CD14-positive monocyte (primary cell): ENCODE measurements at regions not wholly inside any gene's neighbourhood (a gene's known extent, or its start where the extent isn't known, plus 50 kb on each side); places are given as distances from the start of the nearest gene placed in this dataset.

Source experiments
- DNase-seq, 3 donors: peaks; one replicate each; pipeline ENCODE4 v3.0.0-alpha.2; 2011 to 2022
- H2AFZ ChIP-seq: 2 replicates; pipeline ENCODE4 v1.6.0; 2012; ENCODE audit warnings: mild to moderate bottlenecking, low read depth, low read length, inconsistent platforms; ENCODE audit not compliant: insufficient read depth, poor library complexity, severe bottlenecking
- H3K27ac ChIP-seq, 2 donors: 1 replicate in 1 of 2; 2 replicates in 1 of 2; pipeline ENCODE4 v1.5.1; 2012 to 2013; ENCODE audit warnings: low read length in 2 of 2, control low read depth in 1 of 2, inconsistent platforms in 1 of 2, low read depth in 1 of 2, mild to moderate bottlenecking in 1 of 2
- H3K27me3 ChIP-seq, 2 donors: one replicate each; pipeline versions ENCODE4 v1.6.0 to v1.6.1; 2011 to 2013; ENCODE audit warnings: low read length in 2 of 2; ENCODE audit not compliant: control insufficient read depth in 2 of 2, insufficient read depth in 2 of 2
- H3K36me3 ChIP-seq, 2 donors: replicated peaks in 1 of 2; 1 replicate in 1 of 2; 2 replicates in 1 of 2; pipeline versions ENCODE4 v1.5.1 to v1.6.1; 2012 to 2013; ENCODE audit warnings: low read length in 2 of 2, control low read depth in 1 of 2, inconsistent platforms in 1 of 2, mild to moderate bottlenecking in 1 of 2; ENCODE audit not compliant: insufficient read depth in 2 of 2, control insufficient read depth in 1 of 2
- H3K4me1 ChIP-seq, 2 donors: 1 replicate in 1 of 2; 2 replicates in 1 of 2; pipeline versions ENCODE4 v1.5.1 to v1.6.1; 2012 to 2013; ENCODE audit warnings: low read length in 2 of 2, control low read depth in 1 of 2, inconsistent platforms in 1 of 2, mild to moderate bottlenecking in 1 of 2, moderate library complexity in 1 of 2; ENCODE audit not compliant: insufficient read depth in 2 of 2, control insufficient read depth in 1 of 2
- H3K4me2 ChIP-seq: replicated peaks from 2 replicates; pipeline ENCODE3; 2012; ENCODE audit warnings: low read length, moderate library complexity, mild to moderate bottlenecking; ENCODE audit not compliant: poor library complexity, severe bottlenecking; ENCODE audit errors: extremely low read depth
- H3K4me3 ChIP-seq, 3 experiments: fragments of 200-600 bp in 1 of 3; sonication (generic) in 1 of 3; replicated peaks in 1 of 3; 1 replicate in 2 of 3; 2 replicates in 1 of 3; pipeline ENCODE4 v1.5.1; 2011 to 2013; ENCODE audit warnings: low read length in 3 of 3, mild to moderate bottlenecking in 3 of 3, control low read depth in 2 of 3, low read depth in 2 of 3, inconsistent platforms in 1 of 3, moderate library complexity in 1 of 3
- H3K79me2 ChIP-seq: 2 replicates; pipeline ENCODE4 v1.6.0; 2012; ENCODE audit warnings: mild to moderate bottlenecking, control low read depth, inconsistent platforms, low read length, moderate library complexity; ENCODE audit not compliant: insufficient read depth
- H3K9ac ChIP-seq: 2 replicates; pipeline ENCODE4 v1.6.0; 2017; ENCODE audit warnings: low read length, mild to moderate bottlenecking; ENCODE audit not compliant: insufficient read depth, poor library complexity, severe bottlenecking
- H3K9me3 ChIP-seq, 2 donors: replicated peaks in 1 of 2; 1 replicate in 1 of 2; 2 replicates in 1 of 2; pipeline versions ENCODE4 v1.5.1 to v1.6.1; 2012 to 2013; ENCODE audit warnings: low read length in 2 of 2, control low read depth in 1 of 2; ENCODE audit not compliant: control insufficient read depth in 1 of 2, insufficient read depth in 1 of 2
- H4K20me1 ChIP-seq: 2 replicates; pipeline ENCODE4 v1.6.0; 2012; ENCODE audit warnings: mild to moderate bottlenecking, low read length, control low read depth, moderate library complexity; ENCODE audit not compliant: insufficient read depth
- H3K27ac Mint-ChIP-seq, 7 donors: one replicate each; pipeline ENCODE4 v1.8.0; 2020; ENCODE audit warnings: mild to moderate bottlenecking in 7 of 7, mixed read lengths in 7 of 7, moderate library complexity in 6 of 7, inconsistent platforms in 2 of 7
- H3K27me3 Mint-ChIP-seq, 3 donors: one replicate each; pipeline ENCODE4 v1.8.0; 2021 to 2022; ENCODE audit warnings: low read depth in 3 of 3, mild to moderate bottlenecking in 3 of 3, mixed read lengths in 3 of 3, moderate library complexity in 3 of 3, inconsistent platforms in 1 of 3
- H3K36me3 Mint-ChIP-seq, 2 donors: one replicate each; pipeline ENCODE4 v1.8.0; 2020; ENCODE audit warnings: mixed read lengths in 2 of 2, inconsistent platforms in 1 of 2, mild to moderate bottlenecking in 1 of 2
- H3K4me1 Mint-ChIP-seq: one replicate; pipeline ENCODE4 v1.8.0; 2020; ENCODE audit warnings: mild to moderate bottlenecking, mixed read lengths
- H3K4me3 Mint-ChIP-seq, 2 donors: one replicate each; pipeline ENCODE4 v1.8.0; 2020; ENCODE audit warnings: mild to moderate bottlenecking in 2 of 2, mixed read lengths in 2 of 2, moderate library complexity in 1 of 2
- H3K9me3 Mint-ChIP-seq, 7 donors: one replicate each; pipeline ENCODE4 v1.8.0; 2020 to 2022; ENCODE audit warnings: mixed read lengths in 7 of 7, mild to moderate bottlenecking in 6 of 7, moderate library complexity in 6 of 7, inconsistent platforms in 2 of 7
- intact Hi-C, 2 donors: fragments of 100-400 bp; cut with micrococcal nuclease; formaldehyde crosslinking; loops; one replicate each; pipeline versions ENCODE4 v1.15.0 to v1.15.1; 2023
- TF ChIP-seq, protein P1 (sequence below): fragments of 200-600 bp; IDR thresholded peaks from one replicate; pipeline ENCODE4 v1.8.0; 2022; ENCODE audit warnings: antibody characterized with exemption, mild to moderate bottlenecking

DNA sequence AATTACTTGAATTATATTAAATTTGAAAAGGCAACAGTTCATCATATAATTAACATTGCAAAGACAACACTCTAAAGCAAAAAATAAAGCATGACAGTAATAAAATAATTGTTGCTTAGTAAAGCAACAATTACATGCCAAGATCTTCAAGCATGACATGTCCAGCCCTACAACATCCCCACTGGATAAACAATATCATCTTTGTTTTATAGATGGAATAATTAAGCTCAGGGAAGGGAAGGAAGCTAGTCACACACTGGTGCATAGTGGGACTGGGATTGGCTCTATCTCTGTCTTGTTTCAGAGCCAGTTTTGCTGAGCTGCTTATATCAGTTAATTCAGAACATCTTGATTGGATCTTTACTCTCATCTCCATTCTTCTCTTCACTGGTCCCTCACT lies 49.9 kb upstream of the PARD3B start:
- Mint-ChIP-seq H3K27ac (no peak overlapping the region), H3K4me1 (no peaks in the 10 kb centered on the region), H3K9me3 (peaks cover 0 to 4% (median 3%) of the 10 kb centered on the region in 7 donors), H3K4me3 (no peak overlapping the region), H3K36me3 (no peaks in the 10 kb centered on the region), H3K27me3 (peaks cover 0 to 2% (median 0%) of the 10 kb centered on the region in 3 donors)
- no peak overlapping the region for H3K4me3 ChIP-seq
- H4K20me1 ChIP-seq = no peaks in the 10 kb centered on the region
- no peak for DNase-seq
- H3K9ac ChIP-seq = no peak overlapping the region
- H3K4me1 ChIP-seq = no peaks in the 10 kb centered on the region
- no peak overlapping the region for H3K27ac ChIP-seq
- no peak overlapping the region for H2AFZ ChIP-seq
- no peak overlapping the region for H3K4me2 ChIP-seq
- no peaks in the 10 kb centered on the region for H3K9me3 ChIP-seq
- no peaks in the 10 kb centered on the region for H3K36me3 ChIP-seq
- no peaks in the 10 kb centered on the region for H3K27me3 ChIP-seq
- no peaks in the 10 kb centered on the region for H3K79me2 ChIP-seq
- TF ChIP-seq, protein P1, sequence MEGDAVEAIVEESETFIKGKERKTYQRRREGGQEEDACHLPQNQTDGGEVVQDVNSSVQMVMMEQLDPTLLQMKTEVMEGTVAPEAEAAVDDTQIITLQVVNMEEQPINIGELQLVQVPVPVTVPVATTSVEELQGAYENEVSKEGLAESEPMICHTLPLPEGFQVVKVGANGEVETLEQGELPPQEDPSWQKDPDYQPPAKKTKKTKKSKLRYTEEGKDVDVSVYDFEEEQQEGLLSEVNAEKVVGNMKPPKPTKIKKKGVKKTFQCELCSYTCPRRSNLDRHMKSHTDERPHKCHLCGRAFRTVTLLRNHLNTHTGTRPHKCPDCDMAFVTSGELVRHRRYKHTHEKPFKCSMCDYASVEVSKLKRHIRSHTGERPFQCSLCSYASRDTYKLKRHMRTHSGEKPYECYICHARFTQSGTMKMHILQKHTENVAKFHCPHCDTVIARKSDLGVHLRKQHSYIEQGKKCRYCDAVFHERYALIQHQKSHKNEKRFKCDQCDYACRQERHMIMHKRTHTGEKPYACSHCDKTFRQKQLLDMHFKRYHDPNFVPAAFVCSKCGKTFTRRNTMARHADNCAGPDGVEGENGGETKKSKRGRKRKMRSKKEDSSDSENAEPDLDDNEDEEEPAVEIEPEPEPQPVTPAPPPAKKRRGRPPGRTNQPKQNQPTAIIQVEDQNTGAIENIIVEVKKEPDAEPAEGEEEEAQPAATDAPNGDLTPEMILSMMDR = no peak
- intact Hi-C loops = no loop called here
